GM19438 (cell line): ENCODE measurements at regions not wholly inside any gene's neighbourhood (a gene's known extent, or its start where the extent isn't known, plus 50 kb on each side); places are given as distances from the start of the nearest gene placed in this dataset.

ENCODE experiments used
- ATAC-seq: cut with Tn5 transposase; IDR thresholded peaks from one replicate; pipeline ENCODE4 v1.9.1; 2021; ENCODE audit warnings: low read depth; ENCODE audit not compliant: unreplicated experiment

- ATAC-seq = no peak
Observed at GRCh38 chr3:76378789-76379188, 593.4 kb upstream of the ZNF717 start.

- ATAC-seq = no peak
Observed at GRCh38 chr3:76383781-76384180, 598.4 kb upstream of the ZNF717 start.

- no peak for ATAC-seq
Observed at GRCh38 chr3:76387000-76387399, 601.7 kb upstream of the ZNF717 start.

GRCh38 chr3:76400141-76400540, 614.8 kb upstream of the ZNF717 start:
- no peak for ATAC-seq

GRCh38 chr3:76402926-76403325, 617.6 kb upstream of the ZNF717 start:
- ATAC-seq = no peak

- ATAC-seq = no peak
Observed at GRCh38 chr3:76403556-76403955, 618.2 kb upstream of the ZNF717 start.

- ATAC-seq = no peak
Observed at GRCh38 chr3:76405196-76405595, 619.8 kb upstream of the ZNF717 start.

- ATAC-seq = no peak
Observed at GRCh38 chr3:76410762-76411281, 625.5 kb upstream of the ZNF717 start.

- ATAC-seq = no peak
Observed at GRCh38 chr3:76415384-76415783, 624.5 kb upstream of the ROBO2 start.

- ATAC-seq = no peak
Observed at GRCh38 chr3:76429581-76430177, 610.2 kb upstream of the ROBO2 start.

- ATAC-seq = no peak
Observed at GRCh38 chr3:76432396-76432795, 607.5 kb upstream of the ROBO2 start.

GRCh38 chr3:76436894-76437293, 603.0 kb upstream of the ROBO2 start:
- no peak for ATAC-seq

- no peak for ATAC-seq
Observed at GRCh38 chr3:76438971-76439370, 600.9 kb upstream of the ROBO2 start.

- ATAC-seq = no peak
Observed at GRCh38 chr3:76442374-76442915, 597.5 kb upstream of the ROBO2 start.

GRCh38 chr3:76456322-76456721, 583.6 kb upstream of the ROBO2 start:
- ATAC-seq = no peak

GRCh38 chr3:76463501-76463900, 576.4 kb upstream of the ROBO2 start:
- ATAC-seq = no peak

GRCh38 chr3:76470285-76470684, 569.6 kb upstream of the ROBO2 start:
- ATAC-seq = no peak

- no peak for ATAC-seq
Observed at GRCh38 chr3:76474632-76475031, 565.3 kb upstream of the ROBO2 start.

GRCh38 chr3:76479161-76479650, 560.7 kb upstream of the ROBO2 start:
- no peak for ATAC-seq

- no peak for ATAC-seq
Observed at GRCh38 chr3:76482510-76482909, 557.4 kb upstream of the ROBO2 start.

- no peak for ATAC-seq
Observed at GRCh38 chr3:76487446-76487845, 552.5 kb upstream of the ROBO2 start.

- no peak for ATAC-seq
Observed at GRCh38 chr3:76490064-76490463, 549.8 kb upstream of the ROBO2 start.
